Thyroid gland (tissue), 4 donors: ENCODE measurements at regions not wholly inside any gene's neighbourhood (a gene's known extent, or its start where the extent isn't known, plus 50 kb on each side); places are given as distances from the start of the nearest gene placed in this dataset.

Experiments
- POLR2A ChIP-seq, 2 donors: fragments of 450-650 bp; IDR thresholded peaks; one replicate each; pipeline ENCODE4 v1.6.1; 2017; ENCODE audit warnings: antibody characterized with exemption in 2 of 2, mild to moderate bottlenecking in 2 of 2, moderate library complexity in 1 of 2
- TF ChIP-seq, protein P1 (sequence below), 6 experiments: fragments of 200-600 bp in 3 of 6; fragments of 450-650 bp in 3 of 6; sonication (generic) in 3 of 6; IDR thresholded peaks; one replicate each; pipeline ENCODE4 v1.5.1; 2016 to 2019; ENCODE audit warnings: antibody characterized with exemption in 6 of 6, mild to moderate bottlenecking in 2 of 6, inconsistent platforms in 1 of 6, moderate library complexity in 1 of 6

- no peak for TF ChIP-seq POLR2A (IDR thresholded peaks at IDR 0.05)
- TF ChIP-seq, protein P1, sequence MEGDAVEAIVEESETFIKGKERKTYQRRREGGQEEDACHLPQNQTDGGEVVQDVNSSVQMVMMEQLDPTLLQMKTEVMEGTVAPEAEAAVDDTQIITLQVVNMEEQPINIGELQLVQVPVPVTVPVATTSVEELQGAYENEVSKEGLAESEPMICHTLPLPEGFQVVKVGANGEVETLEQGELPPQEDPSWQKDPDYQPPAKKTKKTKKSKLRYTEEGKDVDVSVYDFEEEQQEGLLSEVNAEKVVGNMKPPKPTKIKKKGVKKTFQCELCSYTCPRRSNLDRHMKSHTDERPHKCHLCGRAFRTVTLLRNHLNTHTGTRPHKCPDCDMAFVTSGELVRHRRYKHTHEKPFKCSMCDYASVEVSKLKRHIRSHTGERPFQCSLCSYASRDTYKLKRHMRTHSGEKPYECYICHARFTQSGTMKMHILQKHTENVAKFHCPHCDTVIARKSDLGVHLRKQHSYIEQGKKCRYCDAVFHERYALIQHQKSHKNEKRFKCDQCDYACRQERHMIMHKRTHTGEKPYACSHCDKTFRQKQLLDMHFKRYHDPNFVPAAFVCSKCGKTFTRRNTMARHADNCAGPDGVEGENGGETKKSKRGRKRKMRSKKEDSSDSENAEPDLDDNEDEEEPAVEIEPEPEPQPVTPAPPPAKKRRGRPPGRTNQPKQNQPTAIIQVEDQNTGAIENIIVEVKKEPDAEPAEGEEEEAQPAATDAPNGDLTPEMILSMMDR (IDR thresholded peaks at IDR 0.05), result no peak
Observed at GRCh38 chr3:55309336-55309735, 177.8 kb downstream of the WNT5A start.
